H1 (cell line): ENCODE measurements at regions not wholly inside any gene's neighbourhood (a gene's known extent, or its start where the extent isn't known, plus 50 kb on each side); places are given as distances from the start of the nearest gene placed in this dataset.

Source experiments
- CTCF ChIA-PET: fragments of 300-600 bp; sonication (Branson Sonifier 250); formaldehyde crosslinking; loops from one replicate; lab custom pipeline; 2021; ENCODE audit not compliant: partially characterized antibody; lab: Charles Lee
- POLR2A ChIA-PET: fragments of 300-600 bp; sonication (Branson Sonifier 250); formaldehyde crosslinking; loops from one replicate; lab custom pipeline; 2021; ENCODE audit warnings: inconsistent platforms; ENCODE audit not compliant: partially characterized antibody; lab: Charles Lee
- DNase-seq, 2 experiments: peaks; one replicate each; pipeline versions ENCODE4 v3.0.0 to v3.0.0-alpha.2; 2010 to 2022; ENCODE audit warnings: low spot score in 2 of 2, low read depth in 1 of 2, mixed read lengths in 1 of 2
- FAIRE-seq: peaks from 2 replicates; lab custom pipeline; 2011; peaks lifted over from hg19 to GRCh38; lab: Jason Lieb, UNC
- H2AFZ ChIP-seq: 2 replicates; pipeline ENCODE4 v1.8.1; 2012; ENCODE audit warnings: low read length, inconsistent platforms
- H2AK5ac ChIP-seq: 2 replicates; pipeline ENCODE4 v1.6.1; 2013; ENCODE audit warnings: low read depth, low read length
- H2BK120ac ChIP-seq: replicated peaks from 2 replicates; pipeline ENCODE3; 2013; ENCODE audit warnings: low read depth, low read length, inconsistent platforms
- H2BK12ac ChIP-seq: 2 replicates; pipeline ENCODE4 v1.6.1; 2013; ENCODE audit warnings: low read depth, low read length
- H2BK15ac ChIP-seq: 2 replicates; pipeline ENCODE4 v1.6.1; 2013; ENCODE audit warnings: low read length
- H2BK20ac ChIP-seq: 2 replicates; pipeline ENCODE4 v1.6.1; 2013; ENCODE audit warnings: low read length
- H2BK5ac ChIP-seq: 2 replicates; pipeline ENCODE4 v1.6.1; 2013; ENCODE audit warnings: low read depth, low read length
- H3K14ac ChIP-seq: 2 replicates; pipeline ENCODE4 v1.6.1; 2013; ENCODE audit warnings: inconsistent platforms; ENCODE audit not compliant: insufficient read length
- H3K18ac ChIP-seq: 2 replicates; pipeline ENCODE4 v1.6.1; 2013; ENCODE audit warnings: low read length; ENCODE audit errors: extremely low read depth
- H3K23ac ChIP-seq: 2 replicates; pipeline ENCODE4 v1.6.1; 2013; ENCODE audit warnings: inconsistent platforms; ENCODE audit not compliant: insufficient read length
- H3K23me2 ChIP-seq: 2 replicates; pipeline ENCODE4 v1.6.1; 2013; ENCODE audit warnings: low read depth, low read length
- H3K27ac ChIP-seq: 2 replicates; pipeline ENCODE4 v1.6.1; 2011; ENCODE audit warnings: low read depth, low read length, inconsistent platforms
- H3K27me3 ChIP-seq, 4 experiments: replicated peaks in 1 of 4; 1 replicate in 1 of 4; 2 replicates in 3 of 4; pipeline versions ENCODE4 v1.6.1 to v1.8.1; 2011 to 2013; ENCODE audit warnings: low read length in 3 of 4, mild to moderate bottlenecking in 3 of 4, inconsistent platforms in 2 of 4, mixed read lengths in 2 of 4, moderate library complexity in 1 of 4; ENCODE audit not compliant: control insufficient read depth in 3 of 4, insufficient read depth in 3 of 4; ENCODE audit errors: extremely low read depth in 1 of 4
- H3K36me3 ChIP-seq, 4 experiments: 2 replicates each; pipeline versions ENCODE4 v1.6.1 to v1.8.1; 2011 to 2013; ENCODE audit warnings: mild to moderate bottlenecking in 4 of 4, low read length in 3 of 4, moderate library complexity in 2 of 4, control low read depth in 1 of 4, inconsistent platforms in 1 of 4; ENCODE audit not compliant: insufficient read depth in 4 of 4, control insufficient read depth in 2 of 4
- H3K4ac ChIP-seq: replicated peaks from 2 replicates; pipeline ENCODE3; 2013; ENCODE audit warnings: low read length, low read depth, mixed read lengths, inconsistent platforms; ENCODE audit not compliant: insufficient read length
- H3K4me1 ChIP-seq, 4 experiments: replicated peaks in 1 of 4; 1 replicate in 1 of 4; 2 replicates in 3 of 4; pipeline versions ENCODE4 v1.6.1 to v1.8.1; 2011 to 2013; ENCODE audit warnings: low read length in 3 of 4, inconsistent platforms in 2 of 4, mixed read lengths in 1 of 4; ENCODE audit not compliant: insufficient read depth in 4 of 4, control insufficient read depth in 3 of 4
- H3K4me2 ChIP-seq, 2 experiments: 2 replicates each; pipeline versions ENCODE4 v1.6.1 to v1.8.1; 2011 to 2013; ENCODE audit warnings: low read depth in 2 of 2, low read length in 2 of 2, control low read depth in 1 of 2, inconsistent platforms in 1 of 2, mild to moderate bottlenecking in 1 of 2; ENCODE audit not compliant: insufficient read depth in 1 of 2
- H3K4me3 ChIP-seq, 4 experiments: fragments of 200-600, 300-600 bp in 1 of 4; sonication (generic), shearing (Covaris generic), sonication (Bioruptor Twin) in 1 of 4; 2 replicates each; pipeline versions ENCODE4 v1.5.1 to v1.8.1; 2011 to 2016; ENCODE audit warnings: low read length in 4 of 4, low read depth in 3 of 4, control low read depth in 2 of 4, inconsistent platforms in 2 of 4, mild to moderate bottlenecking in 2 of 4, mixed read lengths in 1 of 4, moderate library complexity in 1 of 4; ENCODE audit not compliant: insufficient read depth in 2 of 4; ENCODE audit errors: extremely low read depth in 1 of 4
- H3K56ac ChIP-seq: replicated peaks from 2 replicates; pipeline ENCODE3; 2013; ENCODE audit warnings: low read depth, mild to moderate bottlenecking, mixed read lengths, low read length, inconsistent platforms; ENCODE audit not compliant: insufficient read length
- H3K79me1 ChIP-seq: 2 replicates; pipeline ENCODE4 v1.6.1; 2013; ENCODE audit warnings: low read depth, low read length, control low read depth
- H3K79me2 ChIP-seq, 2 experiments: 2 replicates each; pipeline versions ENCODE4 v1.6.1 to v1.8.1; 2012 to 2013; ENCODE audit warnings: low read length in 2 of 2, mild to moderate bottlenecking in 2 of 2, inconsistent platforms in 1 of 2; ENCODE audit not compliant: insufficient read depth in 2 of 2, control insufficient read depth in 1 of 2
- H3K9ac ChIP-seq, 4 experiments: replicated peaks in 1 of 4; 1 replicate in 1 of 4; 2 replicates in 3 of 4; pipeline versions ENCODE4 v1.6.1 to v1.8.1; 2011 to 2013; ENCODE audit warnings: low read depth in 3 of 4, low read length in 3 of 4, control low read depth in 2 of 4, mild to moderate bottlenecking in 2 of 4, moderate library complexity in 2 of 4, inconsistent platforms in 1 of 4; ENCODE audit errors: extremely low read depth in 1 of 4
- H3K9me3 ChIP-seq, 2 experiments: 2 replicates each; pipeline versions ENCODE4 v1.6.1 to v1.8.1; 2012 to 2013; ENCODE audit warnings: mild to moderate bottlenecking in 2 of 2, moderate library complexity in 2 of 2, control low read depth in 1 of 2, inconsistent platforms in 1 of 2, low read depth in 1 of 2, low read length in 1 of 2, mixed read lengths in 1 of 2; ENCODE audit not compliant: insufficient read depth in 2 of 2
- H4K20me1 ChIP-seq, 2 experiments: replicated peaks in 1 of 2; 2 replicates each; pipeline versions ENCODE3 to v1.8.1; 2011 to 2013; ENCODE audit warnings: inconsistent platforms in 2 of 2, low read length in 2 of 2, mild to moderate bottlenecking in 1 of 2; ENCODE audit not compliant: insufficient read depth in 2 of 2, control insufficient read depth in 1 of 2
- H4K5ac ChIP-seq: 2 replicates; pipeline ENCODE4 v1.6.1; 2013; ENCODE audit warnings: low read length, low read depth, mixed read lengths, inconsistent platforms; ENCODE audit not compliant: insufficient read length
- H4K8ac ChIP-seq: 2 replicates; pipeline ENCODE4 v1.8.0; 2013; ENCODE audit warnings: mild to moderate bottlenecking, moderate library complexity, low read length, inconsistent platforms; ENCODE audit not compliant: insufficient read depth; ENCODE audit errors: extremely low read depth
- H4K91ac ChIP-seq: replicated peaks from 2 replicates; pipeline ENCODE3; 2013; ENCODE audit warnings: low read length, mixed read lengths, inconsistent platforms; ENCODE audit not compliant: insufficient read length
- ASH2L ChIP-seq: fragments of 200-600, 300-600 bp; sonication (generic); IDR thresholded peaks from one replicate; pipeline ENCODE4 v1.7.1; 2017; ENCODE audit warnings: low read length
- TEAD4 ChIP-seq: IDR thresholded peaks from 2 replicates; pipeline ENCODE4 v1.6.1; 2012; ENCODE audit warnings: low read depth, low read length, inconsistent platforms, mixed read lengths
- WGBS, 2 experiments: shearing (Covaris generic) in 1 of 2; methylation state at CpG; one replicate each; pipeline versions ENCODE4 v1.1.6 to v1.1.7; 2013 to 2015; ENCODE audit warnings: low lambda C conversion rate in 2 of 2, mixed read lengths in 2 of 2, inconsistent platforms in 1 of 2, low coverage in 1 of 2, missing lambda C conversion rate in 1 of 2; ENCODE audit not compliant: insufficient replicate concordance in 2 of 2, insufficient coverage in 1 of 2, insufficient read length in 1 of 2; ENCODE audit errors: extremely low coverage in 1 of 2, missing lambda C conversion rate in 1 of 2; 5-methylcytosine and 5-hydroxymethylcytosine counted together

DNA sequence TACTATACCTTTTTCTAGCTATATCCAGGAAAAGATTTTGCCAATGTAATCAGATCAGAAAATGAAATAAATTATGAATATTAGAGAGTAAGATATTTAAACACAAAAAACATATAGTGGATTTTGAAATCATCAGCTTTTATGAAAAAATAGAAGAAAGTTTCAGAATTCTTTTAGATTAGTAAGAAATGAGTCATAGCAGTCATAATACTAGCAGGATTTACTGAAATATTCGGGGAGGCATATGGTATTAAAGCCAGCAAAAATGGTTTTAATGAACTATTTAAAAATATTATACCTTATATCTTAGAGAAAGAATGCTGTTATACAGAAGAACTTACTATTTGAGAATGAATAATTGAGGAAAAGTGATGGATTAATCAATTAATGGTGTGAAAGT lies 303.6 kb upstream of the NUDT12 start:
- no peak overlapping the region for H3K18ac ChIP-seq
- no peak overlapping the region for H3K14ac ChIP-seq
- H3K56ac ChIP-seq: no peak overlapping the region
- no peak overlapping the region for H3K27ac ChIP-seq
- no peak overlapping the region for H4K5ac ChIP-seq
- no peak overlapping the region for H4K91ac ChIP-seq
- no peak overlapping the region for H2BK5ac ChIP-seq
- no peak overlapping the region for H3K9ac ChIP-seq
- no peak overlapping the region for H2BK15ac ChIP-seq
- no peaks in the 10 kb centered on the region for H3K36me3 ChIP-seq
- no peaks in the 10 kb centered on the region for H4K20me1 ChIP-seq
- no peak overlapping the region for H3K23ac ChIP-seq
- H2BK12ac ChIP-seq: no peak overlapping the region
- no peaks in the 10 kb centered on the region for H3K79me1 ChIP-seq
- no peak overlapping the region for H2BK120ac ChIP-seq
- FAIRE-seq (no peak), DNase-seq (no peak)
- no peaks in the 10 kb centered on the region for H3K27me3 ChIP-seq
- H2AK5ac ChIP-seq: no peak overlapping the region
- H3K4me2 ChIP-seq: no peak overlapping the region
- H2AFZ ChIP-seq: no peak overlapping the region
- no peaks in the 10 kb centered on the region for H3K79me2 ChIP-seq
- H3K4me1 ChIP-seq: no peaks in the 10 kb centered on the region
- CTCF ChIA-PET: interaction anchor here (0.7 kb wide), 1 partner anchor 37 kb away, joined by 3 read pairs; no protein-coding TSS in a partner anchor
- H3K9me3 ChIP-seq: no peaks in the 10 kb centered on the region
- TF ChIP-seq TEAD4: no peak
- TF ChIP-seq ASH2L: no peak
- H2BK20ac ChIP-seq: no peak overlapping the region
- H4K8ac ChIP-seq: no peak overlapping the region
- no peaks in the 10 kb centered on the region for H3K23me2 ChIP-seq
- no peak overlapping the region for H3K4ac ChIP-seq
- POLR2A ChIA-PET: no interaction called here
- H3K4me3 ChIP-seq: no peak overlapping the region
- WGBS, 2 experiments: 100% methylated on average over 1 of the region's 1 CpG; no CpG with 5 or more reads in 1 of the 2 experiments
